ENCODE measurements at regions not wholly inside any gene's neighbourhood (a gene's known extent, or its start where the extent isn't known, plus 50 kb on each side); places are given as distances from the start of the nearest gene placed in this dataset.

DNA sequence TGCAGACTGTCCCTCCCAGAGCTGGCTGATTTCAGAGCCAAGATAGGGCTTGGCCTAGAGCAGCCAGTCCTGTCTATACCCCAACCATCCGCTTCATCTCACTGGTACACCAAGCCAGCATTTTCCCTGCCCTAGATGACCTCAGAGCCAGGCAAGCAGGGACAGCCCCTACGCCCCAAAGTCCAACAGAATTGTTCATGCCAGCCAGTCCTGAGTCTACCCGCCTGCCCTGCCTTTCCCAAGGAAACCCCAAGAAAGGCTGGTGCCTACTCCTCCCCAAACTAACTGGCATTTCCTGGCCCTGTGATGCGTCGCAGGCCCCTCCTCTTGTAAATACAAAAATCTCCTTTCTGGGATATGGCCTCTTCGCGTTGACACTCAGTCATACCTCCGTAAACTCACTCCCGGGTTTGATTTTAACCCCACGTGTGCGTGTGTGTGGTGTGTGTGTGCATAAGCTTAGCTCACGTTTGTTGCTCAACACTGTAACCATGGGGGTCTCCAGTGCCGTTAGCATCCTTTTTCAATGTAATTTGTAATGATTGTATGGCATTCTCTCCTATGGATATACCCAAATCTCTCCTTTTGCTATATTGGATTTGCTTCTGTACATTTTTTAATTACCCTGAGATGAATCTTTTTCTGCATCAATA, 75.3 kb downstream of the SIK1 start:
- TF ChIP-seq CTCF (IDR thresholded peaks at IDR 0.05 in 4 of 5, conservative IDR thresholded peaks at IDR 0.05 in 1 of 5) (no peak), POLR2A (IDR thresholded peaks at IDR 0.05) (no peak)

All from gastrocnemius medialis (tissue), 4 donors.